Islet of Langerhans (tissue), 1 donor: ENCODE measurements at regions not wholly inside any gene's neighbourhood (a gene's known extent, or its start where the extent isn't known, plus 50 kb on each side); places are given as distances from the start of the nearest gene placed in this dataset.
"Not testable (repeated sequence)": the region's sequence is repeated elsewhere in the genome, so short reads cannot be mapped to it uniquely, and the experiment has no call there.

Source experiments
- FAIRE-seq: peaks from one replicate; lab custom pipeline; 2011; peaks lifted over from hg19 to GRCh38; lab: Jason Lieb, UNC

DNA sequence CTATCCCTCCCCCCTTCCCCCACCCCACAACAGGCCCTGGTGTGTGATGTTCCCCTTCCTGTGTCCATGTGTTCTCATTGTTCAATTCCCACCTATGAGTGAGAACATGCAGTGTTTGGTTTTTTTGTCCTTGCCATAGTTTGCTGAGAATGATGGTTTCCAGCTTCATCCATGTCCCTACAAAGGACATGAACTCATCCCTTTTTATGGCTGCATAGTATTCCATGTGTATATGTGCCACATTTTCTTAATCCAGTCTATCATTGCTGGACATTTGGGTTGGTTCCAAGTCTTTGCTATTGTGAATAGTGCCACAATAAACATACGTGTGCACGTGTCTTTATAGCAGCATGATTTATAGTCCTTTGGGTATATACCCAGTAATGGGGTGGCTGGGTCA is 52.3 kb upstream of the MAN1A2 start:
- not testable (repeated sequence) for FAIRE-seq

- no peak for FAIRE-seq
Measured at GRCh38 chr1:117313555-117313954, 53.7 kb upstream of the MAN1A2 start.

- FAIRE-seq, result no peak
Measured at GRCh38 chr1:117312453-117313138, 54.7 kb upstream of the MAN1A2 start.

DNA sequence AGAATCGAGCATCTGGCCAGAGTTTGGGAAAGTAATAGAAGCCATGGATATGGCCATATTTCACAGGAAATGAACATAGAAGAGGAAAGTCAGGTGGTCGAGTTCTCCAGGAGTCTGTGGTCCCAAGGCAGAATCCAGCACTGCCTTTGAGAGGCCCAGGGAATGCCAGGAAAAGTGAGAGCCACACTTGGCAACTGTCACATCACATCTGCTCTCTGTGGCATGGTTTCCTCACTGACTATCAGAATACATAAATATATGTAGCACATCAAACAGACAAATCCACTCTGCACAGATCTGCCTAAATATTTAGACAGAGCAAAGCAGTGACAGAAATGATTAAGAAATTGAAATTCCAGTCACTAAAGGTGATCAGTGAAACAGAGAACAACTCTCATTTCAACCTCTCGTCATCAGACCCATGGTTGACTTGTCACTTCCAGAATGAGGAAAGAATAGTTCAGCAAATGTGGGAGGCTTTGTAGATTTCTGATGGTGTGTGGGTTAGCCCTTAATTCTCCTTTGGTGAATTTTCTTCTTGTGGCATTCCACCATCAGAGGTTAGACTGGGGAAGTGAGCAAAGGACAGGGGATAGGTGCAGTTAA is 58.8 kb upstream of the MAN1A2 start:
- FAIRE-seq, result no peak

DNA sequence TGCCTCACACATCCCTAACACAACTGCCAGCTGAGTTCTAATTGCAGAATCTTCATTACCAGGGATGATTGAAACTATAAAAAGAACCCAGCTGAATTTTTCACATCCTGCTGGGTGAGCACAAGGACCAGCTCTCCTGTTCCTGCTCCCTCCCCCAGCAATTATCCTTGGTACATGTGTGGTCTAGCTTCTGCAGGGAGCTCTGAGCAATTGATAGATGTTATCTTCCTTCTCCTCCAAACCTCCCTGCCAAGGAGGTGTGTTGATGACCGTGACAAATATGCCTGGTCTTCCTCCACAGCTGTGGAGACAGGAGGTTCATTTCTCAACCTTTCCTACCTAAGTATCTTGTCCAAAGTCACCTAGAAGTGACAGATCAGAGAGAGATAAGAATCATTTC is 65.3 kb upstream of the MAN1A2 start:
- no peak for FAIRE-seq

- FAIRE-seq, result not testable (repeated sequence)
Measured at GRCh38 chr1:117300183-117300582, 67.1 kb upstream of the MAN1A2 start.

- FAIRE-seq, result no peak
Measured at GRCh38 chr1:117295001-117295400, 72.2 kb upstream of the MAN1A2 start.

- FAIRE-seq, result no peak
Measured at GRCh38 chr1:117290890-117291289, 76.4 kb upstream of the MAN1A2 start.

GRCh38 chr1:117289316-117289870 is 77.9 kb upstream of the MAN1A2 start:
- FAIRE-seq, result no peak

- FAIRE-seq, result no peak
Measured at GRCh38 chr1:117286562-117286961, 75.8 kb upstream of the VTCN1 start.

DNA sequence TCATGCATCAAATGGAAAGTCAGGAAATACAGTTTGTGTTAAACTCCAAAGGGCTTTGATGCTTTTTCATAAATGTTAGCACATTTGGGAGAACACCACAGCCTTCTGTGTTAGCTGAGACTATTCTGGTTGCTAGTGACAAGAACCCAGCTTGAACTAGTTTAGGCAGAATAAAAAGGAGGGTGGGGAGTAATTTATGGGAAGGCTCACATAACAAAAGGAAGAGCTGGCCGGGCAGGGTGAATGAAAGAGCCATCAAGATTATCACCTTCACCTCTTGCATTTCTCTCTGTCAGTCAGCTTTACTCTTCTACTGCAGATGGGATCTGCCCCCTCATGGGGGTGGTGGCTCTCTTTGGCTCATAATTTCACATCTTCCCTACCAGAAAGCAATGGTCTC is 75.4 kb upstream of the VTCN1 start:
- FAIRE-seq, result no peak

DNA sequence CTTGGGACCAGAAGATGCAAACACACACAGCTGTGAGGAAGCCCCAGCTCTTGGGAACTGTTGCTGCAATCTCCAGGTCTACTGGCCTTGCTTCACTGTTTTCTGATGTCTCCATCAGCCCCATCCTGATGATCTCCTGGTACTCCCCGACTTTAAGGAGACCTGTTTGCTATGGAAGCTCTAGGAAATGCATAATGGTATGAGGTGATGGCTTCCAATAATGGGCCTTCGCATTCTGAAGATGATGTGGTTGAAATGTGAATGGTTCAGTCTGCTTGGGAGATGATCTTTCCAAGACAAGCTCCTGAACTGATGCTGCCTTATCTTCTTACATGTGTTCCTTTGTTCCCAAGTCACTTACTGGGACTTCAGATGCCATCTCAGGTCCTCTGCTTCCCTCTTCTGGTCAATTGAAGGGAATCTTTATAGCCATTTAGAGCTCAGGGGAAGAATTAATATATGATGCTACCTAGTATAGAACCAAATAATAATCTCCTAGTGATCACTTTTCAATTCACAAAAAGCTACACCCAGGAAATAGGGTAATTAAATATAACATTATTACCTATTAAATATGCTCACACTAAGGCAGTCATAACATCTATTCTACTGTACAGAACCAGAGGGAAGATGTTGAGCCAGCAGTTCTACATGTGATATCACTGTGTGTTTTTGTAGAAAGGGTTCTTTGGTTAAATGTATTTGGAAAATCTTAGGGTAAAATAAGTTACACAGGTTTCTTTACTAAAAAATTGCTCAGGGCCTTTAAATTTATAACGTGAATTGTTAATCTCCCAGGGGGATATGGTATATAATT is 73.9 kb upstream of the VTCN1 start:
- FAIRE-seq, result peak; percentile 91

GRCh38 chr1:117278531-117278930 is 67.8 kb upstream of the VTCN1 start:
- no peak for FAIRE-seq

- FAIRE-seq, result no peak
Measured at GRCh38 chr1:117275055-117275454, 64.3 kb upstream of the VTCN1 start.

DNA sequence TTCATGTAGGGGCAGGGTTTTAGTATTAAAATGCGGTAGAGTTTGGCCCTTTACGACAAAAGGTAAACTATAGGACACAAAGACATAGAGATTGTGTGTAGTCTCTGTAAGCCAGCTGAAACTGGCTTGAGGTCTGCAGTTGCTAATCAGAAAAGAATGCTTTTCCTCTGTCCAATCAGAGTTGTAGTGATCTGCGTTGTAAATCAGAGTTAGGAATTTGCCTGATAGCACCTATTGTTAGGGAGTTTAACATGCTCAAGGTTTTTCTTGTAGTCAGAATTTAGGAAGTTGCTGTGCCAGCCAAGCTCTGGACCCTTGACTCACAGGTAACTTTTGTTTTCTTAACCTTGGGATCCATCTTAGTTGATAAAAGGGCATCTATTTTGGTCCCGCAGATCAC is 61.2 kb upstream of the VTCN1 start:
- FAIRE-seq, result no peak

- FAIRE-seq, result no peak
Measured at GRCh38 chr1:117271129-117271528, 60.4 kb upstream of the VTCN1 start.

DNA sequence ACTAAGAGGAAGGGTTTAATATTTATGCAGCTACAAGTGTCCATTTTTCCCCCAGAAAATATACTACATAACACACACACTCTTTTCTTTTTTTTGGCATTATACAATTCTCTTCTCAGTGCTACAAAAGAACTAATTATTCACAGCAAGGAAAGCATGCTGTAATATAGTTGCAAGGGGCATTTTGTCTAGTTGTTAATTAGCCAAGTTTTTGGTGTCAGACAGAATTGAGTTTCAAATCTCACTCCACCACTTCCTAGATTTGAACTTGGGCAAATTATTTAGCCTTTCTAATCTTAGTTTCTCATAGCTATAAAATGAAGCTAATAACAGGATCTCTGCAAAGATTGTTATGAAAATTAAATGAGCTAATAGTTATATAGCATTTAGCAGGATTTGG is 60.0 kb upstream of the VTCN1 start:
- no peak for FAIRE-seq

DNA sequence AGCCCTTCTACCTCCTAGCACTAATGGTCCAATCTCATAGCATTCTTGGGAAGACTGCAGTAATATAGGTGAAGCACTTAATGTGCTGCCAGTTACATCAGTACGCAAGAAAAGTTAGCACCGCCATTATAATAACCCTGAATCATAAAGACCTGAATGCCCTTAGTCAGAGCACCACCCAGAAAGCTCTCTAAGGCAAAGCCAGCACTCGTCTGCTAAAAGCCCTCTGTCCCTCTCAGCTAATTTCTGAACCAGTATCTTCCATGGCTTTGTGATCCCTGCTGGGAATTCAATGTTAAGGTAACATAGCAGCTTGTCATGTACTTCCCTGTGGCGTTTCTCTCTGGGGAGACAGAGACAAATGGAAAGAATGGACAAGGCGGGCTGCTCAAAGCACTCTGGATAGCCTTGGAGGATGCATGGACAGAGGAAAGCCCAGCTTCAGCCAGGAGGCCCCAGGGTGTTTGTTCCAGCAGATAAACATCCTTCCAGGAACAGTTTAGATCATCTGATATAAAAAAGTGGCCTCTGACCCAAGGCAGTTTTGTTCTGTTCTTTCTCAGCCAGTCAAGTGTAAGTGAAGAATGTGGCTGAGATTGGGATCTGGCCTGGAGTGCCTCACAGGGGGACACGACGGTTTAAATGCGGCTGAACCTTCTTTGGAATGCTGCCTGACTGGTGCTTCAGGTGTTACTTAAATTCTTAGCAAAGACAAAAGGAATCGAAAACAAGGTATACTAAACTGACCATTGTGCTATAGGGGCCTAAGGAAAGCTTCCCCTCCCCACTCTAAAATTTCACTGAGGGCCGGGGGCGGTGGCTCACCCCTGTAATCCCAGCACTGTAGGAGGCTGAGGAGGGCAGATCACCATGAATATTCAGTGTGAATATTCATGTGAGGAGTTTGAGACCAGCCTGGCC is 58.1 kb upstream of the VTCN1 start:
- FAIRE-seq, result no peak

GRCh38 chr1:117267232-117267774 is 56.6 kb upstream of the VTCN1 start:
- FAIRE-seq, result no peak

DNA sequence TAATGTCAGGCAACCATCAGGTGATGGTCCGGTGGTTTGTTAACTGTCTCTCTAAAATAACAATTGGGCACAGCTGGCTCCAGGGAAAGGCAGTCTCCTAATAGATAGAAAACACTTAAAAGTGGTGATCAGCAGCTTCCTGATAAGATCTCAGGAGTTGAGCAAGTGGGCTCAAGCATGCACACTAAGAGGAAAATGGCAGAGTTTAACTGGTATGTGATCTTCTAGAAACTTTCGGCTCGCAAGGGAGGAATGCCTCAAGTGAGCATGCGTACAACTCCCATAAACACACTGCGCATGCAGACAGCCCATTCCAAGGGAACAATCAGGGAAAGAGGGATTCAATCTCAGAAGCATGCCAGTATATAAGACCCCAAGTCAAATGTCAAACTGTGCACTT is 52.2 kb upstream of the VTCN1 start:
- no peak for FAIRE-seq

- no peak for FAIRE-seq
Measured at GRCh38 chr1:117261424-117261785, 50.7 kb upstream of the VTCN1 start.
